Bronchial epithelial cell (primary cell): ENCODE measurements at regions not wholly inside any gene's neighbourhood (a gene's known extent, or its start where the extent isn't known, plus 50 kb on each side); places are given as distances from the start of the nearest gene placed in this dataset.

Source experiments
- DNase-seq: peaks from one replicate; pipeline ENCODE4 v3.0.0-alpha.2; 2010; ENCODE audit warnings: low read depth
- FAIRE-seq: peaks from 2 replicates; lab custom pipeline; 2011; peaks lifted over from hg19 to GRCh38; lab: Jason Lieb, UNC
- H3K27me3 ChIP-seq: 2 replicates; pipeline ENCODE4 v1.5.1; 2011; ENCODE audit warnings: low read length; ENCODE audit not compliant: control insufficient read depth, insufficient read depth
- H3K36me3 ChIP-seq: 2 replicates; pipeline ENCODE4 v1.5.1; 2011; ENCODE audit warnings: low read length; ENCODE audit not compliant: control insufficient read depth, insufficient read depth
- H3K4me3 ChIP-seq: 2 replicates; pipeline ENCODE4 v1.5.1; 2011; ENCODE audit warnings: mild to moderate bottlenecking, low read depth, low read length, control low read depth
- TF ChIP-seq, protein P1 (sequence below): IDR thresholded peaks from 2 replicates; pipeline ENCODE4 v1.5.1; 2011; ENCODE audit warnings: mild to moderate bottlenecking, moderate library complexity, low read length, control low read depth, inconsistent platforms; ENCODE audit not compliant: insufficient read depth, severe bottlenecking

DNA sequence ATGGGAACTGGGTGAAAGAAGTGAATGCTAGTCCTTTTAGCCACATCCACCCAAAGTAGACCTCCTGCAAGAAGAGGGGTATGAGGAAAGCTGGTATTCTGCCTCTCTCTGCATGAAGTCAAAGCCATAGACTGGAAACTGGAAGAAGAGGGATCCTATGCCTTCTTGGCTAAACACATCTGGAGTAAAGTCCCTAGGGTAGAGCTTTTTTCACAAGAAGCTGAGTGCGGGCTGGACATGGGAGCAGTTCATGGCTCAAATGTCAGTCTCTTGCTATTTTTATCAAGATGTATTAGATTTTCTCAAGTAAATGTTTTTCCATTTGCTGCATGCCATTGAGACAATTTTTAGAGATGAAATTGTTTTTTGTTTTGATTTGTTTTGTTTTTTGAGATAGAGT, 206.5 kb upstream of the TMEM72 start:
- TF ChIP-seq, protein P1, sequence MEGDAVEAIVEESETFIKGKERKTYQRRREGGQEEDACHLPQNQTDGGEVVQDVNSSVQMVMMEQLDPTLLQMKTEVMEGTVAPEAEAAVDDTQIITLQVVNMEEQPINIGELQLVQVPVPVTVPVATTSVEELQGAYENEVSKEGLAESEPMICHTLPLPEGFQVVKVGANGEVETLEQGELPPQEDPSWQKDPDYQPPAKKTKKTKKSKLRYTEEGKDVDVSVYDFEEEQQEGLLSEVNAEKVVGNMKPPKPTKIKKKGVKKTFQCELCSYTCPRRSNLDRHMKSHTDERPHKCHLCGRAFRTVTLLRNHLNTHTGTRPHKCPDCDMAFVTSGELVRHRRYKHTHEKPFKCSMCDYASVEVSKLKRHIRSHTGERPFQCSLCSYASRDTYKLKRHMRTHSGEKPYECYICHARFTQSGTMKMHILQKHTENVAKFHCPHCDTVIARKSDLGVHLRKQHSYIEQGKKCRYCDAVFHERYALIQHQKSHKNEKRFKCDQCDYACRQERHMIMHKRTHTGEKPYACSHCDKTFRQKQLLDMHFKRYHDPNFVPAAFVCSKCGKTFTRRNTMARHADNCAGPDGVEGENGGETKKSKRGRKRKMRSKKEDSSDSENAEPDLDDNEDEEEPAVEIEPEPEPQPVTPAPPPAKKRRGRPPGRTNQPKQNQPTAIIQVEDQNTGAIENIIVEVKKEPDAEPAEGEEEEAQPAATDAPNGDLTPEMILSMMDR: no peak
- H3K4me3 ChIP-seq: no peak overlapping the region
- H3K27me3 ChIP-seq: no peaks in the 10 kb centered on the region
- DNase-seq (no peak), FAIRE-seq (no peak)
- no peaks in the 10 kb centered on the region for H3K36me3 ChIP-seq

- H3K36me3 ChIP-seq: no peaks in the 10 kb centered on the region
- FAIRE-seq (peak; percentile 62), DNase-seq (peak; percentile 90)
- no peaks in the 10 kb centered on the region for H3K27me3 ChIP-seq
- TF ChIP-seq, protein P1: no peak
- no peak overlapping the region for H3K4me3 ChIP-seq
These were observed 204.4 kb upstream of the TMEM72 start for GRCh38 chr10:44706745-44707144.

- H3K36me3 ChIP-seq: no peaks in the 10 kb centered on the region
- FAIRE-seq (no peak), DNase-seq (no peak)
- H3K4me3 ChIP-seq: no peak overlapping the region
- no peaks in the 10 kb centered on the region for H3K27me3 ChIP-seq
- TF ChIP-seq, protein P1: no peak
These were observed 197.8 kb upstream of the TMEM72 start for GRCh38 chr10:44713307-44713706.

DNA sequence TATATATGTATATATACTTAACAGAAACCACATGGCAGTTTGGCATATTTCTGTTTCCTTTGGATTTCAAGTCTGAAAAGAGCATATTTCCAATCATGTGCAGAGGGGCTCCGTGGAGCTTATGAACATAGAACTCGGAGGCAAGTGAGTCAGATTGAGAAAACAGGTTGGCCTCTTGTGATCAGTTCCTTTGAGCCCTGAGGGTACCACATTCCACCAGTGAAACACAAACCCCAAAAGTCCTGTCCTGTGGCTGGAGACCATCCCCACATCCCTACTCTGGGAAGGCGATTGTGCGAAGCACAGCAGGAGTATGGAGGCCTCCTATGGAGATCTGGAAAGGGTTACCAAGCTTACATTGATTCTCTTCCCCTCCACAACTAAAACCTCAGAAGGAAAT, 196.7 kb upstream of the TMEM72 start:
- Histone ChIP-seq H3K27me3 (no peaks in the 10 kb centered on the region), H3K36me3 (no peaks in the 10 kb centered on the region), H3K4me3 (no peak overlapping the region)
- TF ChIP-seq, protein P1: no peak
- no peak for FAIRE-seq
- no peak for DNase-seq

DNA sequence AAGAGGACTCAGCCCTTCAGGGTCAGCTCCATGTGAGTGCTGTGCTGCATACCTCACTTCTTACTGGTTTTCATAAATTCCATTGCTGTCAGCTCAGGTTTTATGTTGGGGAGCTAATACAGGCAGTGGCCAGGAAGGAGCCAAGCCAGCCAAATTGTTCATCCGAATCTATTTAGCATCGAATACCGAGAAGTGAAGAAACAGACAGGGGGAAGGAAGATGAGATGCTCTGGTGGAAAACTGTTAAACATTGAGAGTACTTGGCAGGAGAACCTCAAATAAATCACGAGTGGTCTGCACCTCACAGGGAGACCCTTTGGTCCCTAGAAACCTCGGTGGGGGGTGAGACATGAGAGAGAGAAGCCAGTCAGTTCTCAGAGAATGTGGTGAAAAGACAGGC, 196.0 kb upstream of the TMEM72 start:
- no peak for FAIRE-seq
- Histone ChIP-seq H3K4me3 (no peak overlapping the region), H3K27me3 (no peaks in the 10 kb centered on the region), H3K36me3 (no peaks in the 10 kb centered on the region)
- TF ChIP-seq, protein P1: no peak
- DNase-seq: no peak

DNA sequence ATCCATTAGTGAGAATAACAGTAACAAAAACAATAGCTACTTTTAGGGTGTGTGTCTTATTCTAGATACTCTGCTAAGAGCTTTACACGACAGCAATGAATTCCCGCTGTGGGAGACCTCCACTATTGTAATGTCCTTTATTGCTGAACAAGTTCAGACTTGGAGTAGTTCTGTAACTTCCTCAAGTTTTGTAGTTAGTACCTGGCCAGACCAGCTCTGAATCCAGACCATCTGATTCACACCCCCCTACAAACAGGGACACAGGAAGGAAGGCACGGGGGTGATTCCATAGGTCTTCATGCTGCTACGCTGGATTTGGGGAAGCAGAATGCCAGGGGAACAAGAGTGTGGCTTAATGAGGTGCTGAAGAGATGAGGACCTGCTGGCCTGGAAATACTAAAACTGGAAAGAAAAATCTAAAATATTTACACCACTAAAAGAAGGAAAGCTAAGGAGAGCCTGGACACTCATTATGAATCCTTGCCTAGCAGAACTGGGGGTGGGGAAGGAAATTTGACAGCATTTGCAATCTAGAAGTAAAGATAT, 194.6 kb upstream of the TMEM72 start:
- DNase-seq: peak; percentile 86
- Histone ChIP-seq H3K4me3 (no peak overlapping the region), H3K27me3 (no peaks in the 10 kb centered on the region), H3K36me3 (no peaks in the 10 kb centered on the region)
- TF ChIP-seq, protein P1: no peak
- no peak for FAIRE-seq
